Loucy (cell line): ENCODE measurements at regions not wholly inside any gene's neighbourhood (a gene's known extent, or its start where the extent isn't known, plus 50 kb on each side); places are given as distances from the start of the nearest gene placed in this dataset.

Experiments
- H2AFZ ChIP-seq: fragments of 200-600 bp; sonication (generic); 2 replicates; pipeline ENCODE4 v1.6.0; 2016; ENCODE audit warnings: antibody characterized with exemption, mild to moderate bottlenecking, low read length, moderate library complexity
- H3F3A ChIP-seq: fragments of 200-600 bp; 2 replicates; pipeline ENCODE4 v1.6.0; 2016; ENCODE audit warnings: antibody characterized with exemption, low read depth, mild to moderate bottlenecking
- H3K27me3 ChIP-seq: fragments of 200-600 bp; sonication (generic); 2 replicates; pipeline ENCODE4 v1.6.1; 2014; ENCODE audit warnings: low read length, mild to moderate bottlenecking; ENCODE audit not compliant: insufficient read depth, poor library complexity, severe bottlenecking
- H3K36me3 ChIP-seq: fragments of 200-600 bp; sonication (generic); 2 replicates; pipeline ENCODE4 v1.6.1; 2016; ENCODE audit warnings: low read length; ENCODE audit not compliant: insufficient read depth
- H3K4me1 ChIP-seq: fragments of 200-600 bp; sonication (generic); 2 replicates; pipeline ENCODE4 v1.5.1; 2014; ENCODE audit warnings: low read length, mild to moderate bottlenecking; ENCODE audit not compliant: insufficient read depth, poor library complexity, severe bottlenecking
- H3K4me2 ChIP-seq: fragments of 200-600 bp; sonication (generic); 2 replicates; pipeline ENCODE4 v1.6.0; 2014; ENCODE audit warnings: antibody characterized with exemption, low read length, low read depth, mild to moderate bottlenecking; ENCODE audit not compliant: poor library complexity, severe bottlenecking
- H3K4me3 ChIP-seq: fragments of 200-600 bp; sonication (generic); 2 replicates; pipeline ENCODE4 v1.5.1; 2014; ENCODE audit warnings: low read length, mild to moderate bottlenecking, mixed read lengths; ENCODE audit not compliant: poor library complexity, severe bottlenecking
- H3K79me2 ChIP-seq: fragments of 200-600 bp; sonication (generic); 2 replicates; pipeline ENCODE4 v1.6.1; 2014; ENCODE audit warnings: low read length; ENCODE audit not compliant: insufficient read depth
- H3K9ac ChIP-seq: fragments of 200-600 bp; sonication (generic); 2 replicates; pipeline ENCODE4 v1.6.0; 2014; ENCODE audit warnings: mild to moderate bottlenecking, low read depth, low read length, moderate library complexity; ENCODE audit not compliant: poor library complexity, severe bottlenecking
- H3K9me2 ChIP-seq: fragments of 200-600 bp; sonication (generic); replicated peaks from 2 replicates; pipeline ENCODE4 v1.6.1; 2016; ENCODE audit warnings: low read depth, low read length, mixed read lengths
- H3K9me3 ChIP-seq: fragments of 200-600 bp; sonication (generic); 2 replicates; pipeline ENCODE4 v1.6.1; 2014; ENCODE audit warnings: mild to moderate bottlenecking, antibody characterized with exemption, low read length, low read depth; ENCODE audit not compliant: insufficient read depth
- H4K20me1 ChIP-seq: fragments of 200-600 bp; sonication (generic); 2 replicates; pipeline ENCODE4 v1.6.0; 2014; ENCODE audit warnings: antibody characterized with exemption, low read length, mild to moderate bottlenecking; ENCODE audit not compliant: insufficient read depth, poor library complexity, severe bottlenecking
- CTCF ChIP-seq: fragments of 200-600 bp; sonication (generic); conservative IDR thresholded peaks from 2 replicates; pipeline ENCODE4 v1.5.1; 2014; ENCODE audit warnings: mild to moderate bottlenecking, antibody characterized with exemption, low read length
- EZH2phosphoT487 ChIP-seq: fragments of 200-600 bp; IDR thresholded peaks from 2 replicates; pipeline ENCODE4 v1.6.1; 2018; ENCODE audit warnings: antibody characterized with exemption, mild to moderate bottlenecking, moderate library complexity, borderline replicate concordance

GRCh38 chr10:113385021-113385999 is 167.5 kb upstream of the HABP2 start:
- no peaks in the 10 kb centered on the region for H3F3A ChIP-seq
- no peaks in the 10 kb centered on the region for H3K36me3 ChIP-seq
- H3K4me2 ChIP-seq, result peak overlapping the region; percentile 50
- H2AFZ ChIP-seq, result peak overlapping the region; percentile 40
- peak overlapping the region; percentile 3 for H3K9ac ChIP-seq
- H3K9me3 ChIP-seq, result no peaks in the 10 kb centered on the region
- no peaks in the 10 kb centered on the region for H3K27me3 ChIP-seq
- no peaks in the 10 kb centered on the region for H3K79me2 ChIP-seq
- no peaks in the 10 kb centered on the region for H4K20me1 ChIP-seq
- peaks cover 44% of the 10 kb centered on the region for H3K4me1 ChIP-seq
- no peak overlapping the region for H3K4me3 ChIP-seq
- no peaks in the 10 kb centered on the region for H3K9me2 ChIP-seq
- TF ChIP-seq CTCF (peak; percentile 88), EZH2phosphoT487 (no peak)

- Histone ChIP-seq H3K9me3 (no peaks in the 10 kb centered on the region), H3K4me2 (no peak overlapping the region), H3K9me2 (no peaks in the 10 kb centered on the region), H3K4me3 (no peak overlapping the region), H3K79me2 (no peaks in the 10 kb centered on the region), H3K9ac (no peak overlapping the region), H2AFZ (no peak overlapping the region), H3F3A (no peaks in the 10 kb centered on the region), H3K27me3 (no peaks in the 10 kb centered on the region), H3K36me3 (no peaks in the 10 kb centered on the region), H3K4me1 (peaks cover 38% of the 10 kb centered on the region), H4K20me1 (no peaks in the 10 kb centered on the region)
- TF ChIP-seq EZH2phosphoT487 (no peak), CTCF (no peak)
Observed at GRCh38 chr10:113386005-113386404, 166.8 kb upstream of the HABP2 start.

GRCh38 chr10:113389969-113390368 is 162.9 kb upstream of the HABP2 start:
- no peak overlapping the region; the same call in 1 of the 2 replicates for H2AFZ ChIP-seq
- H3F3A ChIP-seq, result no peaks in the 10 kb centered on the region
- H3K9me2 ChIP-seq, result no peaks in the 10 kb centered on the region
- TF ChIP-seq EZH2phosphoT487 (no peak), CTCF (no peak)
- H3K4me1 ChIP-seq, result peaks cover under 1% of the 10 kb centered on the region
- no peaks in the 10 kb centered on the region for H3K79me2 ChIP-seq
- no peak overlapping the region for H3K4me2 ChIP-seq
- H3K9me3 ChIP-seq, result no peaks in the 10 kb centered on the region
- H3K36me3 ChIP-seq, result no peaks in the 10 kb centered on the region
- no peaks in the 10 kb centered on the region for H3K27me3 ChIP-seq
- no peak overlapping the region for H3K9ac ChIP-seq
- no peaks in the 10 kb centered on the region for H4K20me1 ChIP-seq
- no peak overlapping the region for H3K4me3 ChIP-seq
